Suppressor macrophage treated with lipopolysaccharide for 1 hour (primary cell): ENCODE measurements at regions not wholly inside any gene's neighbourhood (a gene's known extent, or its start where the extent isn't known, plus 50 kb on each side); places are given as distances from the start of the nearest gene placed in this dataset.
A peak's percentile ranks its signal among the peaks of the same experiment; 100 is the strongest.

Source experiments
- DNase-seq, 3 donors: peaks; one replicate each; pipeline ENCODE4 v3.0.0-alpha.2; 2020 to 2022

- DNase-seq, result no peak
Measured at GRCh38 chr1:219304227-219305226, 130.8 kb downstream of the LYPLAL1 start.

DNA sequence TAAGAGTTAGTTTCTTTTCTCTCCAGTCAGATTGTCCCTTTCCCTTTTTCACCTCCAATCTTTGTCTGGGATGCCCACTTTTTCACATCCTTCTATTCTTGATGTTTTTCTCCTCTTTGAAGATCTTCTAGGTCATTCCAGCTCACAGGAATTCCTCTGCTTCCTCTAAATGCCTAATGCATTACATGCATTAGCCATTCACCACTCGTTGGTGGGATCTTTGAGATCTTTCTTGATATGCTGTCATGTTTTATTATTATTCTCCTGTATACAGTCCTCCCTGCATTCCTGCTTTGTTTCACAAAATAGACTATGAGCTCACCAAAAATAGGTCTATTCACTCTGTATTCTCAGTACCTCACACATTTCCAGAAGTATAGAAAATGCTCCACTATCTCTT, 129.0 kb downstream of the LYPLAL1 start:
- no peak for DNase-seq

- DNase-seq, result no peak
Measured at GRCh38 chr1:219299420-219299819, 125.7 kb downstream of the LYPLAL1 start.

GRCh38 chr1:219298571-219299148, 125.0 kb downstream of the LYPLAL1 start:
- peak in 2 of 3 donors; percentile 6 to 22 for DNase-seq

DNA sequence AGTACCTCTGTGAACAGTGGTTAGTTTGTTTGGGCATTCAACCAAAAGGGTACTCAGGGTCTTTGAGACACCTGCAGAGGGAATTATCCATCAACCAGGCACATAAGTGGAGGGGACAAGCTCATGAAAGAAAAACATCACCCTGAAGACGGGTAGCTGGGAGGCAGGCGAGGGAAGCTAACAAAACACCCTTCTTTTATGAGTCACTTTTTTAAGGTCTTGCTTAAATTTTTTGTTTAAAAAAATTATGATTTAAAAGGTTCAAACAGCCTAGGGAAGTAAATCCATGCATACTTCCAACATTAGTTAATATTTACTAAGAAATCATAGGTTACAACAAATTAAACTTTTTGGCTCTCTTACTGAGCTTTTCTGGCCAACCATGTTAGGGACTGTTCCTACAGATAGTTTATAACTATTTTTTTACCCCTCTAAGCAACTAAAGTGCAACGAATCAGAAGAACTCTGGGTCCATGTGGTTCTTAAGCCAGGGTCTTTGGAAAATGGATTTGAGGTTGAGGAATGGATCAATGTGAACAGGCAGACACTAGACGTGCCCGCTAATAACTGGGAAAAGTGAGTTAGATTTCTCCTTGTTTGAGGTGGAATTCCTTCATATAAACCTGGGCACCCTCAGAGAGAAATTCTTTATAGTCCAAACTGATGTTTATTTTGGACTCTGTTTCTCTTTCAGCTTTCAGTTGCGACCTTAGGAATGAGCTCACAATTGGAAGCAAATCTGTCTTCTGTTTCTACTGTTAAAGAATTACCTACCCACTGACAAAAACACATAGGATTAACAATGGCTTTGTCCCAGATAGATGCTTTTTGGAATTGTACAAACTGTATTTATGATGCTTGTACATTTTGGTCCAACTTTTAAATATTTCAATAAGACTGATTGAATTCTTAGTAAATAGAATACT, 123.0 kb downstream of the LYPLAL1 start:
- DNase-seq, result no peak

DNA sequence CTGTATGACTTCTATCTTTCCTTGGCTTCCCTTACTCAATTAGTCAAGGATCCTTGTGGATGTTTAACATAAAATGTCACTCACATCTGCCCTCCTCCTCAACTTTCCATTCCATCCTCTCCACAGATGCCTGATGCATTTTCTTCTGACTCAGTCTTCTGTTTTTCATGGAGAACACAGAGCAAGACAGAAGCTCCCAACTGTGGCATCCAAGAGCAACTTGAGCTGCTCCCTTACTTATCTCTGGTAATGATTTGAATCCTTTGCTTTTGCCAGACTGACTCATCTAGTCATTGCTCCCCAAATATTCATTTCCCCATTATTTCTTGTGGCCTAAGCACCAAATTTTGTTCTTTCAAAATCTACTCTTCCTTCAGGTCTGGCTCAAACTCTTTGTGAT, 120.6 kb downstream of the LYPLAL1 start:
- DNase-seq, result no peak

- DNase-seq, result no peak
Measured at GRCh38 chr1:219293410-219293809, 119.7 kb downstream of the LYPLAL1 start.

DNA sequence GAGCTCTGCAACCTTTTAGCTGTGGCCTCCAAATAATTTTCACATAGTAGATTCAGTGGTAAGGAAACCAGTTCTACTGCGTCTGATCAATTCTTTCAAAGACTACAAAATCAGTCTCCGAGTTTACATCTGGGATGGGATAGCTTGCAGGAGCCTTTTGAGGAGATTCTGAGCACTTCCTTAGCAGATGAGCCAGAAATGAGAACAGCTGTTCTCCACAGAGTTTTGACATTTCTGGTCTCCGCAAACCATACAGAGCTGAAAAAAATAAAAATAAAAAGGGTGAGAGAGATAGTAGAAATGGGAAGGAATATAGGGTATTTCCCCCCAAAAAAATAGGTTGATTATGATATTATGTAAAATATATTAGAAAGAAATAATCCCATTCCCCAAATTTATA, 119.3 kb downstream of the LYPLAL1 start:
- DNase-seq, result no peak

DNA sequence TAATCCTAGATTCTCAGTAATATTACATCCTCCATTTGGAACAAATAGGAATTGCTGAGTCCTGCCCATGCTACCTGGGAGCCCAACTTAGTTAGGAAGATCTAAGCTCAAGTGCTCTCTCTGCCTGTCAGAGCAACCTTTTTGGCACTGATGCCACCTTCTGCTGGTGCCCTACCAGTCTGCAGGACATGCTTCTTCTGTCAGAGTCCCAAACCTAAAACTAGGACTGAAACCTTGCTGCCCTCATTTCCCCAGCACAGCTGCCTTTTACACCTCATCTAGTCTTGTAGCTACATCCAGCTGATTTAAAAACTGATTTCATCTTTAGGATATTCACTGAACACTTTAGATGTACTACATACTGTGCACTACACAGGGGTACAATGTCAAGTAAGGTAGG, 118.7 kb downstream of the LYPLAL1 start:
- no peak for DNase-seq

GRCh38 chr1:219289171-219289570, 115.5 kb downstream of the LYPLAL1 start:
- DNase-seq, result no peak

- DNase-seq, result no peak
Measured at GRCh38 chr1:219283541-219283940, 109.9 kb downstream of the LYPLAL1 start.

- no peak for DNase-seq
Measured at GRCh38 chr1:219281831-219282230, 108.2 kb downstream of the LYPLAL1 start.

- no peak for DNase-seq
Measured at GRCh38 chr1:219279017-219279770, 105.5 kb downstream of the LYPLAL1 start.

GRCh38 chr1:219278288-219278687, 104.6 kb downstream of the LYPLAL1 start:
- DNase-seq, result no peak

DNA sequence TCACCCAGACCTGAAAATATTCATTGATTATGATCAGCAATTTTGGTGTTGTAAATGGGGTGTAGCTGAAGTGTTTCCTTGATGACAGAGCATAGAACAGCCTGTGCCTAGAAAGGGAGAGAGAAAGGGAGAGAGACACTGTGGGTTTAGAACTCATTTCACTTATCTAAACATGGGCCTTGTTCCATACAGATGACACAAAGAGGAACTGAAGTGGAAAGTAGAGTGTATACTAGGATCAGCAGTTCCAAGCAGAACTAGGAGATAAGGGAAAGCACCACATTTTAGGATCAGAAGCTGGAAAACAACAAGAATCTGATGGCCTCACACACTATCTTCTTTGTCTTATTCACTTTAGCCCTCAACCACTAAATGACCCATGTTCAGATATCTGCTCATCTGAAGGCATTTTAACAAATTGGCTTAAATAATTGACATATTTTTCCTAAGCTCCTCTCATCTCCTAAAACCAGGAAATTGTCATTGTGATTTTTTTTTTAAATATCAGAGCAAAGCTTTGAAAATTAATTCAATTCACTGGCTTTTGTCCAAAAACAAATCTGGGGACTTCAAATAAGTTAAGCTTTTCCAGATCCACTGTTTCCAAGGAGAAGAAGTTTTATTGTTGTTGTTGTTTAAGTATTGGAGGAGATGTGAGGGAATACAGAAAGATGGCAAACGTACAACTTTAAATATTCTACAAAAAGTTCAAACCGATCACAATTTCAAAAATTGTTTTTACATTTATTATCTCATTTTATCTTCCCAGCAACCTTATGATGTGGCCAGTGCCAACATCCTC, 103.8 kb downstream of the LYPLAL1 start:
- DNase-seq, result no peak

GRCh38 chr1:219276049-219276738, 102.5 kb downstream of the LYPLAL1 start:
- DNase-seq, result no peak

GRCh38 chr1:219273088-219273686, 99.5 kb downstream of the LYPLAL1 start:
- no peak for DNase-seq

DNA sequence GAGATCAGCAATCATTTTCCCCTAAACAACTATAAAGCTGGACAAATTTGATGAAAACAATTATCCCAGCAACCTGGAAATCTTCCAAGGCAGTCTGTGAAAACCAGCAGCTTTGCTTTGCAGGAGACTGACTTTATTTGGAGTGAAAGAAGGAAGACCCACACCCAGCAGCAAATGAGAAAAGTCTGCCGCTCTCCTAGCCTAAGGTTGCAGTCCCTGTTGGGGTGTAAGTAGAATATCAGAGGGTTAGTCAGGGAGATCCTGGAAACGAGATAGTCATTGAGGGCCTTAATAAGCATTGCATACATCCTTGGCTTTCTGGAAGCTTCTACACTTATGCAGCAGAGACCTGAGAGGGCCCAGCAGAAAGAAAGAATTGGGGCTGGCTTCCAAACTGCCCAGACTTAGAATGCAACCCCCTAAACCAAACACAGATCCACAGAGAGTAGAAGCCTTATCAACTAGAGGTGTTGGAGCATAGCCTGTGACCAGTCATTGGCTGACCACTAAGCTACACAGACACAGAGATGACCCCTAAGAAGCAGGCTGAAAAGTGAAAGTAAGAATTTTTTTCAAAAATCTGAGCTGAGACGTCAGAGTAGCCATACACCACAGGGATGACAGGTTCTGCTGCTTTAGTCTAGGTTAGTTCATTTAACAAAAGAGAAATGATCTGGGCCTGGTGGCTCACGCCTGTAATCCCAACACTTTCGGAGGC, 98.3 kb downstream of the LYPLAL1 start:
- DNase-seq, result no peak

- no peak for DNase-seq
Measured at GRCh38 chr1:219269171-219269570, 95.5 kb downstream of the LYPLAL1 start.

DNA sequence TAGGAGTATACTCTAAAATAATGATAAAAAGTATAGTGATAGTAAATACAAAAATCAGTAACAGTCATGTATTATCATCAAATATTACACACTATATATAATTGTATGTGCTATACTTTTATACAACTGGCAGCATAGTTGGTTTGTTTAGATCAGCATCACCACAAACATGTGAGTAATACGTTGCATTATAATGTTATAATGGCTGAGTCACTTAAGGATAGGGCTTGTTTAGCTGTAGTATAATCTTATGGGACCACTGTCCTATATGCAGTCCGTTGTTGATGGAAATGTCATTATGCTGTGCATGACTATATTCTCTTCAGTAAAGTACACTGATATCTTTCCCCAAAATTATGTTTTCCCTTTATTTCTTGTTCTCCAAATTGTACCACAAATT, 92.8 kb downstream of the LYPLAL1 start:
- no peak for DNase-seq
